OCI-LY3 (cell line): ENCODE measurements at regions not wholly inside any gene's neighbourhood (a gene's known extent, or its start where the extent isn't known, plus 50 kb on each side); places are given as distances from the start of the nearest gene placed in this dataset.

Experiments
- H2AFZ ChIP-seq: fragments of 200-600, 300-600 bp; shearing (Covaris generic); 2 replicates; pipeline ENCODE4 v1.6.0; 2014; ENCODE audit warnings: antibody characterized with exemption, low read depth, low read length
- H3K27ac ChIP-seq: fragments of 200-600, 300-600 bp; sonication (generic); 2 replicates; pipeline ENCODE4 v1.5.1; 2014; ENCODE audit warnings: mild to moderate bottlenecking, low read length, moderate library complexity, mixed read lengths
- H3K27me3 ChIP-seq: fragments of 200-600, 300-600 bp; sonication (generic); 2 replicates; pipeline ENCODE4 v1.6.1; 2014; ENCODE audit warnings: low read depth, low read length, mixed read lengths
- H3K36me3 ChIP-seq: fragments of 200-600, 300-600 bp; sonication (generic); replicated peaks from 2 replicates; pipeline ENCODE3; 2014; ENCODE audit warnings: low read depth, low read length, mixed read lengths
- H3K4me1 ChIP-seq: fragments of 300-600, 200-600 bp; sonication (generic); 2 replicates; pipeline ENCODE4 v1.6.1; 2014; ENCODE audit warnings: low read length, mixed read lengths
- H3K4me2 ChIP-seq: fragments of 200-600, 300-600 bp; sonication (generic); 2 replicates; pipeline ENCODE4 v1.6.1; 2014; ENCODE audit warnings: low read length, mixed read lengths
- H3K4me3 ChIP-seq: fragments of 300-600, 200-600 bp; sonication (generic); 2 replicates; pipeline ENCODE4 v1.5.1; 2014; ENCODE audit warnings: antibody characterized with exemption, mild to moderate bottlenecking, low read length, moderate library complexity
- H3K79me2 ChIP-seq: fragments of 300-600, 200-600 bp; shearing (Covaris generic); 2 replicates; pipeline ENCODE4 v1.6.1; 2014; ENCODE audit warnings: mild to moderate bottlenecking, low read length, mixed read lengths
- H3K9ac ChIP-seq: fragments of 300-600, 200-600 bp; shearing (Covaris generic); 2 replicates; pipeline ENCODE4 v1.6.0; 2014; ENCODE audit warnings: mild to moderate bottlenecking, low read length, moderate library complexity
- H3K9me3 ChIP-seq: fragments of 200-600, 300-600 bp; shearing (Covaris generic); 2 replicates; pipeline ENCODE4 v1.6.1; 2014; ENCODE audit warnings: low read length, mixed read lengths; ENCODE audit not compliant: insufficient read depth
- H4K20me1 ChIP-seq: fragments of 200-600, 300-600 bp; sonication (generic); 2 replicates; pipeline ENCODE4 v1.6.1; 2016; ENCODE audit warnings: low read length, mixed read lengths; ENCODE audit not compliant: insufficient read depth
- EZH2phosphoT487 ChIP-seq: fragments of 200-600 bp; shearing (Covaris generic); IDR thresholded peaks from 2 replicates; pipeline ENCODE4 v1.6.1; 2018; ENCODE audit warnings: antibody characterized with exemption, mixed run types, low read depth
- TF ChIP-seq, protein P1 (sequence below): fragments of 200-600, 300-600 bp; sonication (generic); IDR thresholded peaks from 2 replicates; pipeline ENCODE4 v1.5.1; 2014; ENCODE audit warnings: antibody characterized with exemption, low read length, low read depth

DNA sequence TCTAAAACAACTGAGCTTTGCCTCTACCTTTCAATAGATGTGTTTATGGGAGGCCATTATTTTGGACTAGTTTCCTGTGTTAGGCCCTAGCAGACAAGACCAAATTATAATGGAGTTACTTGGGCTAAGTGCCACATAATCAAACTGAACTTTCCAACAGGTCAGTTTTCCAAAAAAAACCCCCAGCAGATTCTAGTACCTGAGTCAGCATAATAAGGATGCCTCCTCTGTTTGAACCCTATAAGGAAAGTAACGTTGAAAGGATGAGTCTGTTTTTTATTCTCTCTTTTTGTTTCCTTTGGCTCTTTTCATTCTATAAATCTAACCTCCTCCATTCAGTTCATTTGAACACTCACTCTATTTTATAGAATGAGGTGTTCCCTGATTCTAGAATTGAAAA lies 148.1 kb upstream of the FAM3C start:
- no peak overlapping the region for H2AFZ ChIP-seq
- no peaks in the 10 kb centered on the region for H3K27me3 ChIP-seq
- no peak overlapping the region for H3K9ac ChIP-seq
- no peak overlapping the region for H3K4me3 ChIP-seq
- TF ChIP-seq, protein P1, sequence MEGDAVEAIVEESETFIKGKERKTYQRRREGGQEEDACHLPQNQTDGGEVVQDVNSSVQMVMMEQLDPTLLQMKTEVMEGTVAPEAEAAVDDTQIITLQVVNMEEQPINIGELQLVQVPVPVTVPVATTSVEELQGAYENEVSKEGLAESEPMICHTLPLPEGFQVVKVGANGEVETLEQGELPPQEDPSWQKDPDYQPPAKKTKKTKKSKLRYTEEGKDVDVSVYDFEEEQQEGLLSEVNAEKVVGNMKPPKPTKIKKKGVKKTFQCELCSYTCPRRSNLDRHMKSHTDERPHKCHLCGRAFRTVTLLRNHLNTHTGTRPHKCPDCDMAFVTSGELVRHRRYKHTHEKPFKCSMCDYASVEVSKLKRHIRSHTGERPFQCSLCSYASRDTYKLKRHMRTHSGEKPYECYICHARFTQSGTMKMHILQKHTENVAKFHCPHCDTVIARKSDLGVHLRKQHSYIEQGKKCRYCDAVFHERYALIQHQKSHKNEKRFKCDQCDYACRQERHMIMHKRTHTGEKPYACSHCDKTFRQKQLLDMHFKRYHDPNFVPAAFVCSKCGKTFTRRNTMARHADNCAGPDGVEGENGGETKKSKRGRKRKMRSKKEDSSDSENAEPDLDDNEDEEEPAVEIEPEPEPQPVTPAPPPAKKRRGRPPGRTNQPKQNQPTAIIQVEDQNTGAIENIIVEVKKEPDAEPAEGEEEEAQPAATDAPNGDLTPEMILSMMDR = no peak
- TF ChIP-seq EZH2phosphoT487 = no peak
- H3K4me1 ChIP-seq = peaks cover 2% of the 10 kb centered on the region; the same call in 1 of the 2 replicates
- H3K27ac ChIP-seq = no peak overlapping the region
- no peaks in the 10 kb centered on the region for H3K36me3 ChIP-seq
- no peaks in the 10 kb centered on the region for H4K20me1 ChIP-seq
- no peaks in the 10 kb centered on the region for H3K79me2 ChIP-seq
- H3K4me2 ChIP-seq = no peak overlapping the region
- no peaks in the 10 kb centered on the region for H3K9me3 ChIP-seq

DNA sequence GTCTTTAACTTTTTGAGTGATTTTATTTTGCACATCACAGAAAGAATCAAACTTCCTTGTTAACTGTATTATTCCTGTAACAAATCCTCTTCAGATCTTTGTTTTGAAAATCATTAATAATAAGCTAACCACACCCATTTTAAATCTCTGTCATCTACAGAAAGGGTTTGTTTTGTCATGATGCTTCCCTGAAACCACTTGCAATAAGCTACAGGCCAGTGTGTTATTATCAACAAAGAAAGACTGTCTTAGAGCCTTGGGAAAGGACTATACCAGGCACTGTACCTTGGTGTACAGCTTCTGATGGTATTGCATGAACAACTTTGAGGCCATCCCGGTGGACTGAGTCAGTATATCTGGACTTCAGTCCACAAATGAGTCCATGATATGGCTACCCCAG lies 145.3 kb upstream of the FAM3C start:
- TF ChIP-seq, protein P1 = no peak
- no peak for TF ChIP-seq EZH2phosphoT487

DNA sequence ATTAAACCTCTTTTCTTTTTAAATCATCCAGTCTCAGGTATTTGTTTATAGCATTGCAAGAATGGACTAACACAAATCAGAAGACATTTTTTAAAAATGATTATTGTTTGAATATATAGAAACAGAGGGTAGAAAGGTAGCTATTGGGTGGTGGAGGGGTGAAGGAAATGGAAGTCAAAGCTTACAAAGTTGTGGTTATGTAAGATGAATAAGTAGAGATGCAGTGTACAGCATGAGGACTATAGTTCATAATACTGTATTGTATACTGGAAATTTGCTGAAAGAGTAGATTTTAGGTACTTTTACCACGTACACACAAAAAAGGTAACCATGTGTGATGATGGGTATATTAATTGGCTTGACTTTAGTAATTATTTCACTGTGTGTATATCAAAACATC lies 144.0 kb upstream of the FAM3C start:
- Histone ChIP-seq H2AFZ (no peak overlapping the region), H3K4me3 (no peak overlapping the region), H3K27ac (no peak overlapping the region), H3K4me1 (no peaks in the 10 kb centered on the region), H3K9me3 (no peaks in the 10 kb centered on the region), H3K79me2 (no peaks in the 10 kb centered on the region), H3K36me3 (no peaks in the 10 kb centered on the region), H3K4me2 (no peak overlapping the region), H4K20me1 (no peaks in the 10 kb centered on the region), H3K9ac (no peak overlapping the region), H3K27me3 (no peaks in the 10 kb centered on the region)
- TF ChIP-seq, protein P1 = no peak
- no peak for TF ChIP-seq EZH2phosphoT487

More for the DNA sequence above, 145.3 kb upstream of the FAM3C start:
- H3K36me3 ChIP-seq = no peaks in the 10 kb centered on the region
- no peaks in the 10 kb centered on the region for H4K20me1 ChIP-seq
- H3K4me2 ChIP-seq = no peak overlapping the region
- H3K9me3 ChIP-seq = no peaks in the 10 kb centered on the region
- no peak overlapping the region for H2AFZ ChIP-seq
- H3K9ac ChIP-seq = no peak overlapping the region
- H3K4me3 ChIP-seq = no peak overlapping the region
- no peak overlapping the region for H3K27ac ChIP-seq
- no peaks in the 10 kb centered on the region for H3K79me2 ChIP-seq
- H3K27me3 ChIP-seq = no peaks in the 10 kb centered on the region
- H3K4me1 ChIP-seq = no peaks in the 10 kb centered on the region

DNA sequence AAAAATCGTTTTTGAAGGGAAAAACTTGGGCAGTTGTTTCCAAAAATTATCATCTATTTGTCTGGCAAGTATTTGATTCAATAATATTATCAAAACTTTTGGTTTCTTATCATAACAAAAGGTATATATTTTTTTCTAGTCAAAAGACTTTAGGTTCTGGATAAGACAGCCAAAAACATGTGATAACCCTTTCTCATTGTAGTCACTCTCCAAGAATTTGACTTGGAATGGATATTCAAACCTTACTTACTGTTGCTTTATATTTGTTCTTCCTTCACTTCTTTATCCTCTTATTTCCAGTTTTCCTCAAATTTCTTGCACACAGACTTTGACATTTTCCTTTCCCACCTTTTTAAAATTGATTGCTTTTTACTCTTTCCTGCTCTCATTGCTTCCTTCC lies 140.9 kb upstream of the FAM3C start:
- no peaks in the 10 kb centered on the region for H4K20me1 ChIP-seq
- no peaks in the 10 kb centered on the region for H3K79me2 ChIP-seq
- no peak overlapping the region for H3K4me2 ChIP-seq
- H2AFZ ChIP-seq = no peak overlapping the region
- no peak overlapping the region for H3K27ac ChIP-seq
- no peaks in the 10 kb centered on the region for H3K27me3 ChIP-seq
- no peaks in the 10 kb centered on the region for H3K36me3 ChIP-seq
- TF ChIP-seq EZH2phosphoT487 = no peak
- TF ChIP-seq, protein P1 = no peak
- no peaks in the 10 kb centered on the region for H3K9me3 ChIP-seq
- H3K4me1 ChIP-seq = no peaks in the 10 kb centered on the region
- H3K9ac ChIP-seq = no peak overlapping the region
- H3K4me3 ChIP-seq = no peak overlapping the region
